Gastroesophageal sphincter (tissue), 4 donors: ENCODE measurements at regions not wholly inside any gene's neighbourhood (a gene's known extent, or its start where the extent isn't known, plus 50 kb on each side); places are given as distances from the start of the nearest gene placed in this dataset.

Source experiments
- ATAC-seq: fragments of 150-250 bp; one replicate; pipeline ENCODE4 v1.9.1; 2016; ENCODE audit warnings: mild to moderate bottlenecking, moderate library complexity
- H3K27ac ChIP-seq, 4 donors: fragments of 200-600 bp; sonication (generic) in 3 of 4; 1 replicate in 3 of 4; 2 replicates in 1 of 4; pipeline ENCODE4 v1.5.1; 2016 to 2019
- H3K27me3 ChIP-seq: fragments of 200-600 bp; sonication (generic); one replicate; pipeline ENCODE4 v1.5.1; 2019
- H3K36me3 ChIP-seq, 2 donors: fragments of 200-600 bp; sonication (generic); one replicate each; pipeline ENCODE4 v1.5.1; 2019; ENCODE audit warnings: control low read depth in 1 of 2
- H3K4me1 ChIP-seq, 3 donors: fragments of 200-600 bp; sonication (generic); 1 replicate in 2 of 3; 2 replicates in 1 of 3; pipeline ENCODE4 v1.5.1; 2016 to 2019; ENCODE audit warnings: control low read depth in 2 of 3
- H3K4me3 ChIP-seq, 2 donors: fragments of 200-600 bp; sonication (generic); one replicate each; pipeline ENCODE4 v1.5.1; 2019; ENCODE audit warnings: mild to moderate bottlenecking in 1 of 2, moderate library complexity in 1 of 2
- H3K9me3 ChIP-seq, 3 donors: fragments of 200-600 bp; sonication (generic); one replicate each; pipeline ENCODE4 v1.5.1; 2017 to 2019; ENCODE audit warnings: control low read depth in 2 of 3
- EP300 ChIP-seq: sonication (generic); formaldehyde crosslinking; IDR thresholded peaks from one replicate; pipeline ENCODE4 v1.6.1; 2017; ENCODE audit warnings: antibody characterized with exemption, mild to moderate bottlenecking
- POLR2A ChIP-seq, 2 donors: fragments of 450-650 bp; IDR thresholded peaks; one replicate each; pipeline ENCODE4 v1.6.1; 2017; ENCODE audit warnings: antibody characterized with exemption in 2 of 2, mild to moderate bottlenecking in 2 of 2, moderate library complexity in 1 of 2
- POLR2AphosphoS5 ChIP-seq: sonication (generic); formaldehyde crosslinking; IDR thresholded peaks from one replicate; pipeline ENCODE4 v1.6.1; 2017; ENCODE audit warnings: antibody characterized with exemption
- WGBS, 2 donors: methylation state at CpG; one replicate each; pipeline ENCODE4 v1.1.5; 2018; ENCODE audit warnings: low coverage in 1 of 2; 5-methylcytosine and 5-hydroxymethylcytosine counted together
- TF ChIP-seq, protein P1 (sequence below), 4 experiments: fragments of 200-600 bp in 2 of 4; fragments of 450-650 bp in 2 of 4; sonication (generic) in 1 of 4; IDR thresholded peaks; one replicate each; pipeline ENCODE4 v1.5.1; 2017 to 2019; ENCODE audit warnings: antibody characterized with exemption in 4 of 4, mild to moderate bottlenecking in 2 of 4, moderate library complexity in 2 of 4

DNA sequence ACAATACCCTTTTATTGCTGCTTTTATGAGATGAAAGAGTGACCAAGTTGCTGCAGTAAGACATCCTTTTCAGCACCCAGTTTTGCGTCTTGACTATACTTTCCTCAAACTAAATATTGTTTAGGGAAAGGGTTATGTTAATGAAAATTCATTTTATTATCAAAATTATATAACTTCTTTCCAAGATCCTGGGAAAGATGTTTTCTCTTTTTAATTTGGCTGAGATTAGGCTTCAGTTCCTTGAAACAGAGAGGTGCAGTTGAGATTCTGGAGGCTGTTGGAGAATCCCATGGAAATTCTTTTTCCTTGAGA, 91.6 kb upstream of the KCNA3 start:
- Histone ChIP-seq H3K4me1 (no peaks in the 10 kb centered on the region), H3K36me3 (no peaks in the 10 kb centered on the region), H3K4me3 (no peak overlapping the region), H3K27me3 (peaks cover 41% of the 10 kb centered on the region), H3K27ac (no peak overlapping the region), H3K9me3 (no peaks in the 10 kb centered on the region)
- WGBS, 2 donors, result 8 to 13% methylated on average over 1 of the region's 1 CpG
- no peak for TF ChIP-seq EP300
- TF ChIP-seq, protein P1, sequence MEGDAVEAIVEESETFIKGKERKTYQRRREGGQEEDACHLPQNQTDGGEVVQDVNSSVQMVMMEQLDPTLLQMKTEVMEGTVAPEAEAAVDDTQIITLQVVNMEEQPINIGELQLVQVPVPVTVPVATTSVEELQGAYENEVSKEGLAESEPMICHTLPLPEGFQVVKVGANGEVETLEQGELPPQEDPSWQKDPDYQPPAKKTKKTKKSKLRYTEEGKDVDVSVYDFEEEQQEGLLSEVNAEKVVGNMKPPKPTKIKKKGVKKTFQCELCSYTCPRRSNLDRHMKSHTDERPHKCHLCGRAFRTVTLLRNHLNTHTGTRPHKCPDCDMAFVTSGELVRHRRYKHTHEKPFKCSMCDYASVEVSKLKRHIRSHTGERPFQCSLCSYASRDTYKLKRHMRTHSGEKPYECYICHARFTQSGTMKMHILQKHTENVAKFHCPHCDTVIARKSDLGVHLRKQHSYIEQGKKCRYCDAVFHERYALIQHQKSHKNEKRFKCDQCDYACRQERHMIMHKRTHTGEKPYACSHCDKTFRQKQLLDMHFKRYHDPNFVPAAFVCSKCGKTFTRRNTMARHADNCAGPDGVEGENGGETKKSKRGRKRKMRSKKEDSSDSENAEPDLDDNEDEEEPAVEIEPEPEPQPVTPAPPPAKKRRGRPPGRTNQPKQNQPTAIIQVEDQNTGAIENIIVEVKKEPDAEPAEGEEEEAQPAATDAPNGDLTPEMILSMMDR (IDR thresholded peaks at IDR 0.05), result peak in 1 of 4 experiments; percentile 2
- no peak for ATAC-seq

DNA sequence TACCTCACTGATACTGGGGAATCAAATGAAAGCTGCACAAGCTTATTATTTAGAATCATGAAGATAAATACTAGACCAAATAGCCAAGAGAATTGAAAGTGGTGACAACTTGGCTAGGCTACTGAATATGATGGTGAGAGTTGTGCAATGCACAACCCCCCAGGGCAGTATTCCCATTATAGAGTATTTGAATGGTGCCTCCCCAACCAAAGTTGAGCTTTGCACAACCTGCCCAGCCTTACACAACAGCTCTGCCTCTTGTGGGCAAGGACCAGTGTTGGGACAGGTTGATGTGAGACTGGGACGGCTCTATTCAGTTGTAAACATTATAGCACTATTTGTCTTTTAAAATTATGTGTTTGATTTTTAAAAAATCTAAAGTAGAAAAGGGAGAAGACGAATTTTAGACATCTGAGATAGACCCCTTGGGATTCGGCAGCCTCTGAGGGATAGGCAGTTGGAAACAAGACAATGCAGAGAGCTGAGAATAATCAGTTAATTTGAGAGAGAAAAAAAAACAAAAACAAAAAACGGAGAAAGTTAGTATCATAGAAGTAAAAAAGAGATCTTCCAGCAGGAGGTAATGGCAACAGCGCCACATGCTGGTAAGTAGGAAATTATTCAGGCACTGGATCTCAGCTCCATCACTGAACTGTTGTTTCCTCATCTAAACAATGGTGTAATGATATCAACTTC, 91.0 kb upstream of the KCNA3 start:
- Histone ChIP-seq H3K27me3 (peaks cover 46% of the 10 kb centered on the region), H3K4me1 (no peaks in the 10 kb centered on the region), H3K27ac (no peak overlapping the region), H3K4me3 (no peak overlapping the region), H3K36me3 (no peaks in the 10 kb centered on the region), H3K9me3 (no peaks in the 10 kb centered on the region)
- TF ChIP-seq EP300 (no peak), POLR2A (IDR thresholded peaks at IDR 0.05) (no peak), POLR2AphosphoS5 (no peak)
- TF ChIP-seq, protein P1 (IDR thresholded peaks at IDR 0.05), result peak; percentile 63 to 82 (median 76)
- no peak for ATAC-seq
- WGBS, 2 donors, result 6 to 10% methylated on average over 5 of the region's 5 CpGs

DNA sequence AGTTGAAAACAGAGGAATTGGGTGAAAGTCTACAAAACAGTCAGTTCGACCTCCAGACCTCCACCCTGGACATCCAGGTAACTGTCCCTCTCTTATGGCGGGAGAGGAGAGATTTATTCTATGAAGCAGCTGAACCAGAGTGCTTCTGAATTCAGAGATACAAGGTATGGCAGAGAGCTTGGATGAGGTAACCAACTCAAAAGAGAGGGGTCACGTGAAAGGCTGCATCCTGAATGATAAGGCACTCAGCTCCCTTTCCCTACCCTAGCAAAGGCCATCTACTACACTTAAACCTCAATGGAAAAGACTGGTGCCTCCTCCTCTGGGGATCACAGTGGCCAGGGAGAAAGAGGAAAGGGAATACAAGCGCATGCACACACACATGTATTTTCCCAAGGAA, 88.4 kb upstream of the KCNA3 start:
- Histone ChIP-seq H3K27ac (no peak overlapping the region), H3K9me3 (no peaks in the 10 kb centered on the region), H3K27me3 (peaks cover 54% of the 10 kb centered on the region), H3K4me1 (no peaks in the 10 kb centered on the region), H3K4me3 (no peak overlapping the region), H3K36me3 (no peaks in the 10 kb centered on the region)
- ATAC-seq, result no peak
- TF ChIP-seq EP300, result no peak
- no peak for TF ChIP-seq POLR2AphosphoS5
- no peak for TF ChIP-seq POLR2A (IDR thresholded peaks at IDR 0.05)
- 67 to 86% methylated on average over 3 of the region's 4 CpGs for WGBS, 2 donors

DNA sequence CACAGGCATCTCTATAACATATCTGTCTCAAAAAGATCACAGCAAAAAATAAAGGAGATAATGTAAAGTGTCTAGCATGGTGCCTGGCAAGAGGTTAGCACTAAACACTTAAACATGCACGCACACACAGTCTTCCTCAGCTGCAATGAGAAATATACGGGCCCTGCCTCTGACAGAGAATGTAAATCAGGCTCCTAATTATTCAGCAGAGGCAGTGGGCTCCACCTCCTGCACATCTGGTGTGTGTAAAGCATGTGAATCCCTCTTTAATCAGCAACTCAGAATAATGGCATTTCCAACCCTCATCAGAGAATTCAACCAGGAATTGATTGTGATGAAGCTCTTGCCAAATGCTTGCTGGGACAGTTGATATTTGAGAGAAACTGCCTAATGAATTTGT, 85.6 kb upstream of the KCNA3 start:
- Histone ChIP-seq H3K9me3 (no peaks in the 10 kb centered on the region), H3K27me3 (peaks cover 43% of the 10 kb centered on the region), H3K4me1 (no peaks in the 10 kb centered on the region), H3K4me3 (no peak overlapping the region), H3K36me3 (no peaks in the 10 kb centered on the region), H3K27ac (no peak overlapping the region)
- no peak for ATAC-seq
- 43% methylated on average over 2 of the region's 2 CpGs for whole genome bisulfite sequencing, 2 donors
- no peak for TF ChIP-seq POLR2AphosphoS5
- TF ChIP-seq POLR2A (IDR thresholded peaks at IDR 0.05), result no peak

DNA sequence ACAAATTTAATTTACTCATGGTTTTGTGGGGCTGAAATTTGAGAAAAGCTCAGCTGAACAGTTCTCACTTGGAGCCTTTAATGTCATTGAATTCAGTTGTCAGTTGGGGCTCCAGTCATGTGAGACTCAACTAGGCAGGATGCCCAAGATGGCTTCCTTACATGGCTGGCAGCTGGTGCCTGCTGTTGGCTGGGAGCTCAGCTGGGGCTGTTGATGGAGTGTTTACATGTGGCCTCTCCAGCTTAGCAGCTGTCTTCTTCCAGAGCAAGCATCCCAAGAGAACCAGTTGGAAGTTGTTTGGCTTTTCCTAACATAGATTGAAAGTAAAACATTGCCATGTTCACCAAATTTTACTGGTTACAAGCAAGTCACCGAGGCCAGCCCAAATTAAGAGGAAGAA, 81.8 kb upstream of the KCNA3 start:
- WGBS, 2 donors, result 83 to 100% methylated on average over 1 of the region's 1 CpG
- no peaks in the 10 kb centered on the region for H3K9me3 ChIP-seq
- no peaks in the 10 kb centered on the region for H3K36me3 ChIP-seq
- H3K4me3 ChIP-seq, result no peak overlapping the region
- peaks cover 24% of the 10 kb centered on the region for H3K27me3 ChIP-seq
- no peaks in the 10 kb centered on the region for H3K4me1 ChIP-seq
- no peak for ATAC-seq
- H3K27ac ChIP-seq, result no peak overlapping the region
- no peak for TF ChIP-seq POLR2A (IDR thresholded peaks at IDR 0.05)
- TF ChIP-seq, protein P1 (IDR thresholded peaks at IDR 0.05), result no peak

DNA sequence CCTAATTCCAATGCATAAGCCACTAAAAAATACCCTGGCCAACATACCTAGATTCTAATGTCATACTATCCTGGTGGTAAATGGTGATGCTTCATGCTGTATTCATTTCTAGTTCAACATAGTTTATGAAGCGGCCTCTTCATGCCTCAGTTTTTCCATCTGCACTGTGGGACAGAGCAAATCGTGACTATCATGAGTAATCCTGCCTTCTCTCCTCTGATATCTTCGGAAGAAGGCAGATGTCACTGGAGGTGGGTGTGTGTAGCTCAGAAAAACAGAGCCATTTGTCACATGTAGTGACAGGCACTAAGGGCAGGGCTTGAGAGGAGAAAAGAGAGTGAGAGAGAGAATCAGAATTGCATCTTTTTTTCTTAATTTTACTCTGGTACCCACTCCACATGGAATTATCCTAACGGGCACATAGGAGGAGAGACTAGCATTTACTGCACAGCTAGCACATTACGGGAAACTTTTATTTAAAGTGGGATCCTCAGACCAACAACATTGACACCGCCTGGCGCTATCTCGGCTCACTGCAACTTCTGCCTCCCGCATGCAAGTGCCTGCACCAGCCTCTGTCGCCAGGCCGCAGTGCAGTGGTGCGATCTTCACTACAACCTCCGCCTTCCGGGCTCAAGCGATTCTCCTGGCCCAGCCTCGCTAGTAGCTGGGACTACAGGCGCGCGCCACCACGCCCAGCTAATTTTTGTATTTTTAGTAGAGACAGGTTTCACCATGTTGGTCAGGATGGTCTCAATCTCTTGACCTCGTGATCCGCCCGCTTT, 78.4 kb upstream of the KCNA3 start:
- TF ChIP-seq POLR2A (IDR thresholded peaks at IDR 0.05) (no peak), POLR2AphosphoS5 (no peak), EP300 (no peak)
- TF ChIP-seq, protein P1 (IDR thresholded peaks at IDR 0.05), result no peak
- Histone ChIP-seq H3K36me3 (no peaks in the 10 kb centered on the region), H3K9me3 (no peaks in the 10 kb centered on the region), H3K4me3 (no peak overlapping the region), H3K4me1 (no peaks in the 10 kb centered on the region), H3K27me3 (peaks cover 21% of the 10 kb centered on the region), H3K27ac (no peak overlapping the region)
- WGBS, 2 donors, result 82 to 84% methylated on average over 19 to 21 of the region's 23 CpGs
- no peak for ATAC-seq
